Mucosa of descending colon (tissue), 3 donors: ENCODE measurements at regions not wholly inside any gene's neighbourhood (a gene's known extent, or its start where the extent isn't known, plus 50 kb on each side); places are given as distances from the start of the nearest gene placed in this dataset.
"Not testable (repeated sequence)": the region's sequence is repeated elsewhere in the genome, so short reads cannot be mapped to it uniquely, and the experiment has no call there.

Experiments used
- ATAC-seq: fragments of 200-7000 bp; cut with Tn5 transposase; one replicate; pipeline ENCODE4 v1.9.1; 2020; ENCODE audit warnings: mild to moderate bottlenecking, moderate library complexity
- DNase-seq, 3 donors: peaks; one replicate each; pipeline ENCODE4 v3.0.0-alpha.2; 2020
- H3K36me3 ChIP-seq: fragments of 200-600 bp; one replicate; pipeline ENCODE4 v1.8.0; 2021; ENCODE audit warnings: low read depth, mild to moderate bottlenecking
- H3K4me1 ChIP-seq: fragments of 200-600 bp; one replicate; pipeline ENCODE4 v1.8.0; 2021; ENCODE audit warnings: low read depth, mild to moderate bottlenecking
- H3K4me3 ChIP-seq: fragments of 200-600 bp; one replicate; pipeline ENCODE4 v1.8.0; 2021; ENCODE audit warnings: mild to moderate bottlenecking
- H3K9me3 ChIP-seq: fragments of 200-600 bp; one replicate; pipeline ENCODE4 v1.8.0; 2021; ENCODE audit warnings: mild to moderate bottlenecking
- CTCF ChIP-seq: fragments of 200-600 bp; IDR thresholded peaks from one replicate; pipeline ENCODE4 v1.8.0; 2022; ENCODE audit warnings: antibody characterized with exemption, mild to moderate bottlenecking
- intact Hi-C, 2 donors: fragments of 100-400 bp; cut with DNase I in 1 of 2; cut with micrococcal nuclease in 1 of 2; formaldehyde crosslinking; loops; one replicate each; pipeline versions ENCODE4 v1.11.0 to v1.11.1; 2022; cut with DNase I, micrococcal nuclease
- donor health status: DM: no; HTN: no; CAD: no; lungs with moderate emphysema.
- donor health status: DM: no; HTN: no; CAD: no.
- donor health status: DM: no; HTN: yes; CAD: no.

- Histone ChIP-seq H3K4me1 (no peaks in the 10 kb centered on the region), H3K9me3 (no peaks in the 10 kb centered on the region), H3K36me3 (no peaks in the 10 kb centered on the region), H3K4me3 (no peak overlapping the region)
- DNase-seq (no peak), ATAC-seq (no peak)
- intact Hi-C loops: no loop called here
- no peak for TF ChIP-seq CTCF
Observed at GRCh38 chr19:28578786-28579505, 634.0 kb downstream of the UQCRFS1 start.

- no peaks in the 10 kb centered on the region for H3K4me1 ChIP-seq
- no peak for TF ChIP-seq CTCF
- ATAC-seq (no peak), DNase-seq (no peak)
- intact Hi-C loops: no loop called here
- no peaks in the 10 kb centered on the region for H3K36me3 ChIP-seq
- no peak overlapping the region for H3K4me3 ChIP-seq
- H3K9me3 ChIP-seq: no peaks in the 10 kb centered on the region
Observed at GRCh38 chr19:28578208-28578607, 634.7 kb downstream of the UQCRFS1 start.

GRCh38 chr19:28577666-28578065, 635.3 kb downstream of the UQCRFS1 start:
- DNase-seq (no peak), ATAC-seq (no peak)
- Histone ChIP-seq H3K36me3 (no peaks in the 10 kb centered on the region), H3K9me3 (no peaks in the 10 kb centered on the region), H3K4me1 (no peaks in the 10 kb centered on the region), H3K4me3 (no peak overlapping the region)
- no peak for TF ChIP-seq CTCF
- intact Hi-C loops: no loop called here

GRCh38 chr19:28577233-28577632, 635.7 kb downstream of the UQCRFS1 start:
- Histone ChIP-seq H3K4me1 (no peaks in the 10 kb centered on the region), H3K36me3 (no peaks in the 10 kb centered on the region), H3K4me3 (no peak overlapping the region), H3K9me3 (no peaks in the 10 kb centered on the region)
- ATAC-seq: no peak
- intact Hi-C loops: no loop called here
- TF ChIP-seq CTCF: no peak
- no peak for DNase-seq

GRCh38 chr19:28575816-28576215, 637.1 kb downstream of the UQCRFS1 start:
- intact Hi-C loops: no loop called here
- no peaks in the 10 kb centered on the region for H3K9me3 ChIP-seq
- DNase-seq: no peak
- no peak for ATAC-seq
- no peaks in the 10 kb centered on the region for H3K36me3 ChIP-seq
- no peak for TF ChIP-seq CTCF
- no peaks in the 10 kb centered on the region for H3K4me1 ChIP-seq
- H3K4me3 ChIP-seq: no peak overlapping the region

GRCh38 chr19:28575312-28575711, 637.6 kb downstream of the UQCRFS1 start:
- ATAC-seq, H3K9me3 ChIP-seq, H3K4me1 ChIP-seq, intact Hi-C loops, H3K4me3 ChIP-seq, DNase-seq, H3K36me3 ChIP-seq: not testable (repeated sequence)
